ENCODE measurements at regions not wholly inside any gene's neighbourhood (a gene's known extent, or its start where the extent isn't known, plus 50 kb on each side); places are given as distances from the start of the nearest gene placed in this dataset.
"Not testable (repeated sequence)": the region's sequence is repeated elsewhere in the genome, so short reads cannot be mapped to it uniquely, and the experiment has no call there.

GRCh38 chr6:8810325-8810724, 375.0 kb upstream of the SLC35B3 start:
- H3K4me3 ChIP-seq (ENCODE audit: low read length), result no peak overlapping the region
- no peak overlapping the region for H3K9ac ChIP-seq (ENCODE audit: low read depth, low read length)
- H3K4me1 ChIP-seq (ENCODE audit: insufficient read depth, low read length), result no peaks in the 10 kb centered on the region
- no peaks in the 10 kb centered on the region for H3K27me3 ChIP-seq (ENCODE audit: insufficient read depth, low read length)
- H3K27ac ChIP-seq (ENCODE audit: low read length), result no peak overlapping the region
- H3K36me3 ChIP-seq (ENCODE audit: insufficient read depth, low read depth, low read length), result no peaks in the 10 kb centered on the region
- H3K9me3 ChIP-seq (ENCODE audit: insufficient read depth, low read depth, low read length), result no peaks in the 10 kb centered on the region

DNA sequence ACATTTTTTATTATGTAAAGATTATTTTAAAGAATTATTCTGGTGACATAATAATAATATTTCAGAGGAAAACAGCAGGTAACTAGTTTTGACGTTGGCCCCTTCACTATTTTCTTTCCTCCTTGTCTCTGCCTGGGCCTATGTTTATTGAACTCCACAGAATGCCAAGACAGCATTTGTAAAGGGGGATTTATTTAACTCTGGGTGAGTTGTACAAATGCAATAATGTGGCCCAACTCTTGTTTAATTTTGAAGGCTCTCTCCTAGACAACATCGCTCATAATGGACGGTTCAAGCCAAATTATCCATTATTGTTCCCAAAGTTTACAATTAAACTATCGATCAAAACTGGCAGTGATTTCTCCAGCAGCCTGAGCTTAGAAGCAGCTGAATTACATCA, 374.3 kb upstream of the SLC35B3 start:
- Histone ChIP-seq H3K27ac (ENCODE audit: low read length) (no peak overlapping the region), H3K27me3 (ENCODE audit: insufficient read depth, low read length) (no peaks in the 10 kb centered on the region), H3K36me3 (ENCODE audit: insufficient read depth, low read depth, low read length) (no peaks in the 10 kb centered on the region), H3K9ac (ENCODE audit: low read depth, low read length) (no peak overlapping the region), H3K9me3 (ENCODE audit: insufficient read depth, low read depth, low read length) (no peaks in the 10 kb centered on the region), H3K4me3 (ENCODE audit: low read length) (no peak overlapping the region), H3K4me1 (ENCODE audit: insufficient read depth, low read length) (no peaks in the 10 kb centered on the region)

- Histone ChIP-seq H3K27ac (ENCODE audit: low read length) (no peak overlapping the region), H3K9ac (ENCODE audit: low read depth, low read length) (no peak overlapping the region), H3K4me1 (ENCODE audit: insufficient read depth, low read length) (no peaks in the 10 kb centered on the region), H3K4me3 (ENCODE audit: low read length) (no peak overlapping the region), H3K9me3 (ENCODE audit: insufficient read depth, low read depth, low read length) (no peaks in the 10 kb centered on the region), H3K27me3 (ENCODE audit: insufficient read depth, low read length) (no peaks in the 10 kb centered on the region), H3K36me3 (ENCODE audit: insufficient read depth, low read depth, low read length) (no peaks in the 10 kb centered on the region)
These were observed 367.9 kb upstream of the SLC35B3 start for GRCh38 chr6:8803181-8803760.

DNA sequence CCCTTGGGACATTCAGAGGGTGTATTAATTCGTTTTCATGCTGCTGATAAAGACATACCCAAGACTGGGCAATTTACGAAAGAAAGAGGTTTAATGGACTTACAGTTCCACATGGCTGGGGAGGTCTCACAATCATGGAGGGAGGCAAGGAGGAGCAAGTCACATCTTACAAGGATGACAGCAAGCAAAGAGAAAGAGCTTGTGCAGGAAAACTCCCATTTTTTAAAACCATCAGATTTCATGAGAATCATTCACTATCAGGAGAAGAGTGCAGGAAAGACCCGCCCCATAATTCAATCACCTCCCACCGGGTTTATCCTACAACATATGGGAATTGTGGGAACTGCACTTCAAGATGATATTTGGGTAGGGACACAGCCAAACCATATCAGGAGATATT, 367.1 kb upstream of the SLC35B3 start:
- H3K9ac ChIP-seq (ENCODE audit: low read depth, low read length); H3K4me3 ChIP-seq (ENCODE audit: low read length); H3K27ac ChIP-seq (ENCODE audit: low read length); H3K4me1 ChIP-seq (ENCODE audit: insufficient read depth, low read length); H3K27me3 ChIP-seq (ENCODE audit: insufficient read depth, low read length); H3K36me3 ChIP-seq (ENCODE audit: insufficient read depth, low read depth, low read length); H3K9me3 ChIP-seq (ENCODE audit: insufficient read depth, low read depth, low read length): not testable (repeated sequence)

DNA sequence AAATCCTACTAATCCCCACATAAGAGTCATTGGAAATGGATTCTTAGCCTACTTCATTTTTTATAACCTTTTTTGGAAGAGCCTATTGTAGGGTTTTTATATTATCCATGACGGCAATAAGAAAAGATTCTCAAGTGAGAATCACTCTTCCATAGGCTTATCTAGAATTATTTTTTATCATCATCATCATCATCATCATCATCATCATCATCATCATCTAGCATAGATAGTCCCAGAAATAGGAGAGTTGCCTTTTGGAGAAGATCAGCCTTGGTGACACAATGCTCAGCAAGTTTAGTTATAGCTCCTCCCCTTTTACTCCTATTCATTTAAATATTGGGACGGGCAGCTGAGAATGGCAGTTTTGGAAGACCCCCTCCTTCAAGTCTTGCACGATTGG, 359.1 kb upstream of the SLC35B3 start:
- Histone ChIP-seq H3K4me3 (ENCODE audit: low read length) (no peak overlapping the region), H3K9me3 (ENCODE audit: insufficient read depth, low read depth, low read length) (no peaks in the 10 kb centered on the region), H3K27ac (ENCODE audit: low read length) (no peak overlapping the region), H3K4me1 (ENCODE audit: insufficient read depth, low read length) (no peaks in the 10 kb centered on the region), H3K9ac (ENCODE audit: low read depth, low read length) (no peak overlapping the region), H3K36me3 (ENCODE audit: insufficient read depth, low read depth, low read length) (no peaks in the 10 kb centered on the region), H3K27me3 (ENCODE audit: insufficient read depth, low read length) (no peaks in the 10 kb centered on the region)

DNA sequence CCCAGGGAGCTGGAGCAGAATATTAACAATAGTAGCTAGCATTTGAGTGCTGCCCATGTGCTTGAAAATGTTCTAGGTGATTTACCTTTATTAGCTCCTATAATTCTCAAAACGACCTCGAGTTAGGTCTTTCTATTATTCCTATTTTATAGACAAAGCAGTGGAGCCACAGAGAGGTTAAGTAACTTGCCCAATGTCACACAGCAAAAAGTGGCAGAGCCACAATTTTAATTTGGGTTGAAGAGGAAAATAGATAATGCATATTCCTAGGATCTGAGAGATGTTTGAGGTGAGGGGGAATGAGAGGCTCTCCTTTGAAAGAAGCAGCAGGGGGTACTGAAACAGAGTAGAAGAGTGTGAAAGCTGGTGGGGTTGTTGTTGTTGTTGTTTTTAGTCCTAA, 354.5 kb upstream of the SLC35B3 start:
- no peaks in the 10 kb centered on the region for H3K9me3 ChIP-seq (ENCODE audit: insufficient read depth, low read depth, low read length)
- H3K9ac ChIP-seq (ENCODE audit: low read depth, low read length), result no peak overlapping the region
- no peak overlapping the region for H3K4me3 ChIP-seq (ENCODE audit: low read length)
- H3K4me1 ChIP-seq (ENCODE audit: insufficient read depth, low read length), result no peaks in the 10 kb centered on the region
- no peaks in the 10 kb centered on the region for H3K36me3 ChIP-seq (ENCODE audit: insufficient read depth, low read depth, low read length)
- no peak overlapping the region for H3K27ac ChIP-seq (ENCODE audit: low read length)
- no peaks in the 10 kb centered on the region for H3K27me3 ChIP-seq (ENCODE audit: insufficient read depth, low read length)

GRCh38 chr6:8785223-8785622, 349.9 kb upstream of the SLC35B3 start:
- Histone ChIP-seq H3K9me3 (ENCODE audit: insufficient read depth, low read depth, low read length) (no peaks in the 10 kb centered on the region), H3K27ac (ENCODE audit: low read length) (no peak overlapping the region), H3K36me3 (ENCODE audit: insufficient read depth, low read depth, low read length) (no peaks in the 10 kb centered on the region), H3K9ac (ENCODE audit: low read depth, low read length) (no peak overlapping the region), H3K4me1 (ENCODE audit: insufficient read depth, low read length) (no peaks in the 10 kb centered on the region), H3K27me3 (ENCODE audit: insufficient read depth, low read length) (no peaks in the 10 kb centered on the region), H3K4me3 (ENCODE audit: low read length) (no peak overlapping the region)

GRCh38 chr6:8783191-8783590, 347.8 kb upstream of the SLC35B3 start:
- Histone ChIP-seq H3K4me3 (ENCODE audit: low read length) (no peak overlapping the region), H3K4me1 (ENCODE audit: insufficient read depth, low read length) (no peaks in the 10 kb centered on the region), H3K27me3 (ENCODE audit: insufficient read depth, low read length) (no peaks in the 10 kb centered on the region), H3K9ac (ENCODE audit: low read depth, low read length) (no peak overlapping the region), H3K9me3 (ENCODE audit: insufficient read depth, low read depth, low read length) (no peaks in the 10 kb centered on the region), H3K27ac (ENCODE audit: low read length) (no peak overlapping the region), H3K36me3 (ENCODE audit: insufficient read depth, low read depth, low read length) (no peaks in the 10 kb centered on the region)

- Histone ChIP-seq H3K27ac (ENCODE audit: low read length) (no peak overlapping the region), H3K9me3 (ENCODE audit: insufficient read depth, low read depth, low read length) (no peaks in the 10 kb centered on the region), H3K4me1 (ENCODE audit: insufficient read depth, low read length) (no peaks in the 10 kb centered on the region), H3K9ac (ENCODE audit: low read depth, low read length) (no peak overlapping the region), H3K4me3 (ENCODE audit: low read length) (no peak overlapping the region), H3K27me3 (ENCODE audit: insufficient read depth, low read length) (no peaks in the 10 kb centered on the region), H3K36me3 (ENCODE audit: insufficient read depth, low read depth, low read length) (no peaks in the 10 kb centered on the region)
These were observed 345.3 kb upstream of the SLC35B3 start for GRCh38 chr6:8780653-8781052.

GRCh38 chr6:8764733-8765132, 329.4 kb upstream of the SLC35B3 start:
- Histone ChIP-seq H3K36me3 (ENCODE audit: insufficient read depth, low read depth, low read length) (no peaks in the 10 kb centered on the region), H3K27me3 (ENCODE audit: insufficient read depth, low read length) (no peaks in the 10 kb centered on the region), H3K9ac (ENCODE audit: low read depth, low read length) (no peak overlapping the region), H3K4me3 (ENCODE audit: low read length) (no peak overlapping the region), H3K4me1 (ENCODE audit: insufficient read depth, low read length) (no peaks in the 10 kb centered on the region), H3K9me3 (ENCODE audit: insufficient read depth, low read depth, low read length) (no peaks in the 10 kb centered on the region), H3K27ac (ENCODE audit: low read length) (no peak overlapping the region)

GRCh38 chr6:8760951-8761350, 325.6 kb upstream of the SLC35B3 start:
- Histone ChIP-seq H3K4me3 (ENCODE audit: low read length) (no peak overlapping the region), H3K9me3 (ENCODE audit: insufficient read depth, low read depth, low read length) (no peaks in the 10 kb centered on the region), H3K27me3 (ENCODE audit: insufficient read depth, low read length) (no peaks in the 10 kb centered on the region), H3K4me1 (ENCODE audit: insufficient read depth, low read length) (no peaks in the 10 kb centered on the region), H3K27ac (ENCODE audit: low read length) (no peak overlapping the region), H3K36me3 (ENCODE audit: insufficient read depth, low read depth, low read length) (no peaks in the 10 kb centered on the region), H3K9ac (ENCODE audit: low read depth, low read length) (no peak overlapping the region)

GRCh38 chr6:8758412-8758811, 323.1 kb upstream of the SLC35B3 start:
- no peak overlapping the region for H3K4me3 ChIP-seq (ENCODE audit: low read length)
- no peaks in the 10 kb centered on the region for H3K9me3 ChIP-seq (ENCODE audit: insufficient read depth, low read depth, low read length)
- H3K27ac ChIP-seq (ENCODE audit: low read length), result no peak overlapping the region
- no peaks in the 10 kb centered on the region for H3K36me3 ChIP-seq (ENCODE audit: insufficient read depth, low read depth, low read length)
- no peaks in the 10 kb centered on the region for H3K4me1 ChIP-seq (ENCODE audit: insufficient read depth, low read length)
- no peak overlapping the region for H3K9ac ChIP-seq (ENCODE audit: low read depth, low read length)
- H3K27me3 ChIP-seq (ENCODE audit: insufficient read depth, low read length), result no peaks in the 10 kb centered on the region

GRCh38 chr6:8750627-8751026, 315.3 kb upstream of the SLC35B3 start:
- Histone ChIP-seq H3K27ac (ENCODE audit: low read length) (no peak overlapping the region), H3K4me1 (ENCODE audit: insufficient read depth, low read length) (no peaks in the 10 kb centered on the region), H3K27me3 (ENCODE audit: insufficient read depth, low read length) (no peaks in the 10 kb centered on the region), H3K36me3 (ENCODE audit: insufficient read depth, low read depth, low read length) (no peaks in the 10 kb centered on the region), H3K9ac (ENCODE audit: low read depth, low read length) (no peak overlapping the region), H3K9me3 (ENCODE audit: insufficient read depth, low read depth, low read length) (no peaks in the 10 kb centered on the region), H3K4me3 (ENCODE audit: low read length) (no peak overlapping the region)
